GM12878 (cell line): ENCODE measurements at regions not wholly inside any gene's neighbourhood (a gene's known extent, or its start where the extent isn't known, plus 50 kb on each side); places are given as distances from the start of the nearest gene placed in this dataset.

ENCODE experiments used
- ATAC-seq: fragments of 200-7000 bp; cut with Tn5 transposase; 3 replicates; pipeline ENCODE4 v1.9.1; 2020; ENCODE audit warnings: mild to moderate bottlenecking, moderate library complexity
- BruUV-seq: library from RNA; stranded (reverse); fragments of 400-500 nt; replicated peaks from 2 replicates; lab custom pipeline; 2021; lab: Mats Ljungman, UMichigan
- CTCF ChIA-PET: fragments of 300-600 bp; sonication (Branson Sonifier 250); formaldehyde crosslinking; extraction: SDS; loops from one replicate; lab custom pipeline; 2021; ENCODE audit warnings: inconsistent platforms; lab: Yijun Ruan, JAX
- POLR2A ChIA-PET: fragments of 350-600 bp; formaldehyde crosslinking; extraction: SDS; loops from one replicate; lab custom pipeline; 2021; ENCODE audit warnings: inconsistent platforms; lab: Charles Lee
- RAD21 ChIA-PET: fragments of 300-600 bp; sonication (Branson Sonifier 250); formaldehyde crosslinking; loops from one replicate; lab custom pipeline; 2023; ENCODE audit warnings: antibody characterized with exemption; ENCODE audit not compliant: unreplicated experiment; lab: Charles Lee
- SMC1A ChIA-PET: fragments of 300-600 bp; sonication (Branson Sonifier 250); formaldehyde crosslinking; loops from one replicate; lab custom pipeline; 2023; ENCODE audit not compliant: unreplicated experiment, uncharacterized antibody; lab: Charles Lee
- DNase-seq: peaks from one replicate; pipeline ENCODE4 v3.0.0-alpha.2; 2011; ENCODE audit warnings: low read depth, low spot score
- FAIRE-seq: peaks from 3 replicates; lab custom pipeline; 2011; peaks lifted over from hg19 to GRCh38; lab: Jason Lieb, UNC
- H2AFZ ChIP-seq: 2 replicates; pipeline ENCODE4 v1.6.0; 2011; ENCODE audit warnings: low read depth, low read length, control low read depth; ENCODE audit not compliant: control insufficient read depth
- H3K27ac ChIP-seq: 2 replicates; pipeline ENCODE4 v1.5.1; 2011; ENCODE audit warnings: control low read depth; ENCODE audit not compliant: control insufficient read depth, insufficient read depth
- H3K27me3 ChIP-seq, 2 experiments: replicated peaks in 1 of 2; 2 replicates each; pipeline versions ENCODE4 v1.6.0 to v1.6.1; 2011; ENCODE audit warnings: low read length in 1 of 2; ENCODE audit not compliant: control insufficient read depth in 2 of 2, insufficient read depth in 2 of 2
- H3K36me3 ChIP-seq, 2 experiments: 2 replicates each; pipeline ENCODE4 v1.5.1; 2011; ENCODE audit warnings: low read length in 1 of 2; ENCODE audit not compliant: control insufficient read depth in 2 of 2, insufficient read depth in 2 of 2
- H3K4me1 ChIP-seq: 2 replicates; pipeline ENCODE4 v1.6.1; 2011; ENCODE audit warnings: mild to moderate bottlenecking, low read length, moderate library complexity, mixed read lengths; ENCODE audit not compliant: control insufficient read depth, insufficient read depth
- H3K4me2 ChIP-seq: 2 replicates; pipeline ENCODE4 v1.6.0; 2011; ENCODE audit warnings: control low read depth; ENCODE audit not compliant: control insufficient read depth, insufficient read depth
- H3K4me3 ChIP-seq: fragments of 200-600 bp; sonication (generic); 2 replicates; pipeline ENCODE4 v1.5.1; 2016
- H3K79me2 ChIP-seq: 2 replicates; pipeline ENCODE4 v1.6.0; 2011; ENCODE audit warnings: low read length; ENCODE audit not compliant: control insufficient read depth, insufficient read depth
- H3K9ac ChIP-seq: 2 replicates; pipeline ENCODE4 v1.8.0; 2011; ENCODE audit warnings: low read length, control low read depth, mixed read lengths; ENCODE audit not compliant: control insufficient read depth, insufficient read depth
- H3K9me3 ChIP-seq: replicated peaks from 3 replicates; pipeline ENCODE4 v1.5.1; 2011; ENCODE audit warnings: mild to moderate bottlenecking, low read length; ENCODE audit not compliant: control insufficient read depth, insufficient read depth
- H4K20me1 ChIP-seq: 2 replicates; pipeline ENCODE4 v1.6.0; 2011; ENCODE audit not compliant: control insufficient read depth, insufficient read depth
- ASH2L ChIP-seq: fragments of 300-600, 200-600 bp; sonication (generic); IDR thresholded peaks from 2 replicates; pipeline ENCODE4 v1.6.1; 2017; ENCODE audit warnings: low read depth, mild to moderate bottlenecking, borderline replicate concordance
- CBX5 ChIP-seq: sonication (generic); IDR thresholded peaks from 2 replicates; pipeline ENCODE4 v1.6.1; 2016; ENCODE audit warnings: low read depth, moderate library complexity, mild to moderate bottlenecking, inconsistent platforms
- DPF2 ChIP-seq: fragments of 450-650 bp; IDR thresholded peaks from 2 replicates; pipeline ENCODE4 v1.6.1; 2017; ENCODE audit warnings: mild to moderate bottlenecking
- EGR1 ChIP-seq, 2 experiments: IDR thresholded peaks; 1 replicate in 1 of 2; 2 replicates in 1 of 2; pipeline ENCODE4 v1.6.1; 2011 to 2012; ENCODE audit warnings: low read depth in 2 of 2, low read length in 2 of 2, borderline replicate concordance in 1 of 2, mild to moderate bottlenecking in 1 of 2, moderate library complexity in 1 of 2
- EP300 ChIP-seq, 2 experiments: fragments of 150-350 bp in 1 of 2; IDR thresholded peaks; 2 replicates each; pipeline ENCODE4 v1.6.1; 2011 to 2012; ENCODE audit warnings: low read depth in 2 of 2, low read length in 2 of 2, borderline replicate concordance in 1 of 2, improper control_type of control experiment in 1 of 2, inconsistent platforms in 1 of 2; ENCODE audit not compliant: control insufficient read depth in 1 of 2
- GATAD2B ChIP-seq: fragments of 450-650 bp; conservative IDR thresholded peaks from 2 replicates; pipeline ENCODE4 v1.6.1; 2017; ENCODE audit warnings: low read depth, mild to moderate bottlenecking, moderate library complexity
- NR2C2 ChIP-seq: IDR thresholded peaks from 2 replicates; pipeline ENCODE4 v1.6.1; 2011; ENCODE audit warnings: borderline replicate concordance, low read depth; ENCODE audit not compliant: control insufficient read depth, insufficient read length
- NRF1 ChIP-seq: conservative IDR thresholded peaks from 2 replicates; pipeline ENCODE4 v1.6.1; 2011; ENCODE audit warnings: mild to moderate bottlenecking, low read depth, low read length, improper control_type of control experiment
- SIN3A ChIP-seq: IDR thresholded peaks from 2 replicates; pipeline ENCODE4 v1.6.1; 2012; ENCODE audit warnings: low read depth, low read length, improper control_type of control experiment
- SIX5 ChIP-seq: IDR thresholded peaks from 2 replicates; pipeline ENCODE4 v1.6.1; 2011; ENCODE audit warnings: mild to moderate bottlenecking, low read depth, low read length, moderate library complexity; ENCODE audit not compliant: severe bottlenecking
- SMAD1 ChIP-seq: fragments of 450-650 bp; IDR thresholded peaks from 2 replicates; pipeline ENCODE4 v1.6.1; 2018; ENCODE audit warnings: mild to moderate bottlenecking, low read depth; ENCODE audit not compliant: partially characterized antibody
- SMARCA5 ChIP-seq: fragments of 450-650 bp; IDR thresholded peaks from 2 replicates; pipeline ENCODE4 v1.6.1; 2017; ENCODE audit warnings: mild to moderate bottlenecking
- SMC3 ChIP-seq: IDR thresholded peaks from 2 replicates; pipeline ENCODE4 v1.6.1; 2011; ENCODE audit warnings: low read length, improper control_type of control experiment, borderline replicate concordance
- USF1 ChIP-seq: IDR thresholded peaks from 2 replicates; pipeline ENCODE4 v1.6.1; 2011; ENCODE audit warnings: borderline replicate concordance, low read depth, mild to moderate bottlenecking, moderate library complexity, mixed read lengths, low read length; ENCODE audit not compliant: insufficient read depth; ENCODE audit errors: extremely low read length
- WRNIP1 ChIP-seq: IDR thresholded peaks from 2 replicates; pipeline ENCODE4 v1.6.1; 2011; ENCODE audit warnings: low read depth, low read length, improper control_type of control experiment, borderline replicate concordance
- YBX1 ChIP-seq: fragments of 450-650 bp; IDR thresholded peaks from 2 replicates; pipeline ENCODE4 v1.6.1; 2016; ENCODE audit warnings: antibody characterized with exemption
- WGBS: methylation state at CpG from one replicate; pipeline ENCODE4 v1.1.6; 2016; ENCODE audit warnings: low lambda C conversion rate; ENCODE audit not compliant: insufficient replicate concordance, insufficient coverage; ENCODE audit errors: missing lambda C conversion rate; 5-methylcytosine and 5-hydroxymethylcytosine counted together
- in situ Hi-C: fragments of 300-500 bp; cut with MboI; formaldehyde crosslinking; loops from 9 replicates; pipeline ENCODE4 v1.14.3; 2018; ENCODE audit warnings: mixed read lengths
- intact Hi-C: fragments of 100-400 bp; cut with micrococcal nuclease; formaldehyde crosslinking; loops from one replicate; pipeline ENCODE4 v1.14.2; 2022; ENCODE audit not compliant: unreplicated experiment

GRCh38 chr9:20208961-20209371 lies 413.3 kb downstream of the MLLT3 start:
- SMC1A ChIA-PET = interaction anchor here (0.6 kb wide), 1 partner anchor 154 kb away, joined by 4 read pairs; no protein-coding TSS in a partner anchor
- no peak overlapping the region for H3K9ac ChIP-seq
- H4K20me1 ChIP-seq = no peaks in the 10 kb centered on the region
- no peak overlapping the region for H3K4me3 ChIP-seq
- CTCF ChIA-PET = interaction anchor here (0.6 to 1.2 kb wide), 3 partner anchors 12 to 281 kb away, joined by 3 read pairs; no protein-coding TSS in a partner anchor
- no peaks in the 10 kb centered on the region for H3K4me1 ChIP-seq
- TF ChIP-seq WRNIP1 (no peak), SIX5 (no peak), GATAD2B (no peak), YBX1 (no peak), SIN3A (no peak), ASH2L (no peak), CBX5 (no peak), EP300 (IDR thresholded peaks at IDR 0.05; ENCODE audit: borderline replicate concordance in 1 of 2, control insufficient read depth in 1 of 2, low read depth in 2 of 2, low read length in 2 of 2) (no peak), NR2C2 (no peak), EGR1 (IDR thresholded peaks at IDR 0.05; ENCODE audit: borderline replicate concordance in 1 of 2, low read depth in 2 of 2, low read length in 2 of 2) (no peak), DPF2 (no peak), USF1 (no peak), SMC3 (no peak), SMARCA5 (no peak), SMAD1 (no peak), NRF1 (no peak)
- no TSS peak for BruUV-seq
- H3K4me2 ChIP-seq = no peak overlapping the region
- no peaks in the 10 kb centered on the region for H3K27me3 ChIP-seq
- FAIRE-seq (no peak), DNase-seq (no peak), ATAC-seq (no peak)
- in situ Hi-C loops (no loop called here), intact Hi-C loops (loop anchor here (10.0 kb wide), 1 partner anchor 736 kb away; no protein-coding TSS in a partner anchor)
- no peaks in the 10 kb centered on the region for H3K79me2 ChIP-seq
- no peak overlapping the region for H2AFZ ChIP-seq
- RAD21 ChIA-PET = no interaction called here
- H3K9me3 ChIP-seq = no peaks in the 10 kb centered on the region
- WGBS = 19% methylated on average over 1 of the region's 1 CpG
- no peak overlapping the region for H3K27ac ChIP-seq
- no peaks in the 10 kb centered on the region for H3K36me3 ChIP-seq
- POLR2A ChIA-PET = no interaction called here
